AG09319 (cell line): ENCODE measurements at regions not wholly inside any gene's neighbourhood (a gene's known extent, or its start where the extent isn't known, plus 50 kb on each side); places are given as distances from the start of the nearest gene placed in this dataset.

Source experiments
- DNase-seq: peaks from one replicate; pipeline ENCODE4 v3.0.0-alpha.2; 2010; ENCODE audit warnings: low read depth; ENCODE audit errors: extremely low read depth
- CTCF ChIP-seq: IDR thresholded peaks from 2 replicates; pipeline ENCODE4 v1.5.1; 2011; ENCODE audit warnings: low read depth, mild to moderate bottlenecking, inconsistent platforms, low read length, moderate library complexity

GRCh38 chr4:43732829-43733426, 715.7 kb downstream of the KCTD8 start:
- DNase-seq: no peak
- TF ChIP-seq CTCF: no peak

- DNase-seq: no peak
- TF ChIP-seq CTCF: no peak
These were observed 706.5 kb downstream of the KCTD8 start for GRCh38 chr4:43742083-43742482.

- TF ChIP-seq CTCF: no peak
These were observed 694.0 kb downstream of the KCTD8 start for GRCh38 chr4:43754566-43754965.

GRCh38 chr4:43757147-43757546, 691.5 kb downstream of the KCTD8 start:
- DNase-seq: no peak
- TF ChIP-seq CTCF: no peak

More at GRCh38 chr4:43754566-43754965, 694.0 kb downstream of the KCTD8 start:
- no peak for DNase-seq

- DNase-seq: no peak
- TF ChIP-seq CTCF: no peak
These were observed 689.8 kb downstream of the KCTD8 start for GRCh38 chr4:43758836-43759235.

GRCh38 chr4:43763029-43763610, 685.5 kb downstream of the KCTD8 start:
- no peak for DNase-seq
- no peak for TF ChIP-seq CTCF

GRCh38 chr4:43765514-43765913, 683.1 kb downstream of the KCTD8 start:
- TF ChIP-seq CTCF: no peak

More at GRCh38 chr4:43765514-43765913, 683.1 kb downstream of the KCTD8 start:
- no peak for DNase-seq
